Testis (tissue), 2 donors: ENCODE measurements at regions not wholly inside any gene's neighbourhood (a gene's known extent, or its start where the extent isn't known, plus 50 kb on each side); places are given as distances from the start of the nearest gene placed in this dataset.
"Not testable (repeated sequence)": the region's sequence is repeated elsewhere in the genome, so short reads cannot be mapped to it uniquely, and the experiment has no call there.

Experiments
- DNase-seq: peaks from one replicate; pipeline ENCODE4 v3.0.0-alpha.2; 2019
- H3K27ac ChIP-seq, 2 donors: fragments of 200-600 bp; sonication (generic); one replicate each; pipeline ENCODE4 v1.5.1; 2019
- H3K27me3 ChIP-seq: fragments of 200-600 bp; sonication (generic); one replicate; pipeline ENCODE4 v1.5.1; 2019
- H3K36me3 ChIP-seq: fragments of 200-600 bp; sonication (generic); one replicate; pipeline ENCODE4 v1.5.1; 2017; ENCODE audit warnings: low read depth; ENCODE audit errors: missing control alignments
- H3K4me1 ChIP-seq: fragments of 200-600 bp; sonication (generic); one replicate; pipeline ENCODE4 v1.5.1; 2019
- H3K4me3 ChIP-seq, 2 donors: fragments of 200-600 bp; sonication (generic); one replicate each; pipeline ENCODE4 v1.5.1; 2017 to 2019
- H3K9me3 ChIP-seq: fragments of 200-600 bp; sonication (generic); one replicate; pipeline ENCODE4 v1.5.1; 2017
- CTCF ChIP-seq, 3 experiments: fragments of 450-650 bp in 2 of 3; fragments of 200-600 bp in 1 of 3; sonication (generic) in 1 of 3; IDR thresholded peaks; one replicate each; pipeline ENCODE4 v1.5.1; 2016 to 2019; ENCODE audit warnings: antibody characterized with exemption in 3 of 3, mild to moderate bottlenecking in 2 of 3, moderate library complexity in 1 of 3
- POLR2A ChIP-seq: fragments of 450-650 bp; IDR thresholded peaks from one replicate; pipeline ENCODE4 v1.6.1; 2017; ENCODE audit warnings: antibody characterized with exemption, mild to moderate bottlenecking, moderate library complexity
- WGBS, 2 donors: methylation state at CpG; one replicate each; pipeline ENCODE4 v1.1.5; 2018; 5-methylcytosine and 5-hydroxymethylcytosine counted together
- intact Hi-C: fragments of 100-400 bp; cut with DNase I; formaldehyde crosslinking; loops from one replicate; pipeline ENCODE4 v1.15.1; 2023; ENCODE audit warnings: low total_unique reads

GRCh38 chr22:22754961-22755777 lies 110.8 kb downstream of the GGTLC2 start:
- Histone ChIP-seq H3K27ac (no peak overlapping the region), H3K4me1 (no peaks in the 10 kb centered on the region), H3K9me3 (no peaks in the 10 kb centered on the region), H3K4me3 (no peak overlapping the region), H3K36me3 (no peaks in the 10 kb centered on the region), H3K27me3 (no peaks in the 10 kb centered on the region)
- DNase-seq: no peak
- intact Hi-C loops: no loop called here
- TF ChIP-seq CTCF (IDR thresholded peaks at IDR 0.05): no peak
- no peak for TF ChIP-seq POLR2A
- WGBS, 2 donors: 85 to 86% methylated on average over 8 of the region's 8 CpGs

GRCh38 chr22:22755778-22756100 lies 111.3 kb downstream of the GGTLC2 start:
- intact Hi-C loops: no loop called here
- no peaks in the 10 kb centered on the region for H3K9me3 ChIP-seq
- H3K27ac ChIP-seq: no peak overlapping the region
- no peak overlapping the region for H3K4me3 ChIP-seq
- DNase-seq: no peak
- H3K27me3 ChIP-seq: no peaks in the 10 kb centered on the region
- H3K36me3 ChIP-seq: no peaks in the 10 kb centered on the region
- H3K4me1 ChIP-seq: no peaks in the 10 kb centered on the region
- TF ChIP-seq CTCF (IDR thresholded peaks at IDR 0.05) (no peak), POLR2A (no peak)

GRCh38 chr22:22756109-22756508 lies 111.7 kb downstream of the GGTLC2 start:
- Histone ChIP-seq H3K27me3 (no peaks in the 10 kb centered on the region), H3K36me3 (no peaks in the 10 kb centered on the region), H3K4me3 (no peak overlapping the region), H3K9me3 (no peaks in the 10 kb centered on the region), H3K27ac (no peak overlapping the region), H3K4me1 (no peaks in the 10 kb centered on the region)
- no peak for DNase-seq
- intact Hi-C loops: no loop called here
- no peak for TF ChIP-seq CTCF (IDR thresholded peaks at IDR 0.05)
- TF ChIP-seq POLR2A: no peak
- 81 to 92% methylated on average over 2 to 3 of the region's 3 CpGs for WGBS, 2 donors

GRCh38 chr22:22756551-22757201 lies 112.3 kb downstream of the GGTLC2 start:
- H3K4me1 ChIP-seq, H3K27me3 ChIP-seq, H3K4me3 ChIP-seq, DNase-seq, H3K27ac ChIP-seq, intact Hi-C loops, H3K9me3 ChIP-seq, H3K36me3 ChIP-seq: not testable (repeated sequence)
- WGBS, 2 donors: 78 to 92% methylated on average over 3 of the region's 3 CpGs

GRCh38 chr22:22758101-22758807 lies 113.8 kb downstream of the GGTLC2 start:
- H3K27me3 ChIP-seq, H3K27ac ChIP-seq, H3K4me1 ChIP-seq, H3K9me3 ChIP-seq, H3K36me3 ChIP-seq, H3K4me3 ChIP-seq, intact Hi-C loops, DNase-seq: not testable (repeated sequence)
- WGBS, 2 donors: 83 to 93% methylated on average over 1 to 3 of the region's 6 CpGs
